K562 (cell line): ENCODE measurements at regions not wholly inside any gene's neighbourhood (a gene's known extent, or its start where the extent isn't known, plus 50 kb on each side); places are given as distances from the start of the nearest gene placed in this dataset.

Source experiments
- ATAC-seq: fragments of 200-7000 bp; cut with Tn5 transposase; 3 replicates; pipeline ENCODE4 v1.9.1; 2020; ENCODE audit warnings: moderate library complexity
- BruUV-seq: library from RNA; stranded (reverse); fragments of 400-500 nt; replicated peaks from 2 replicates; lab custom pipeline; 2021; lab: Mats Ljungman, UMichigan
- CTCF ChIA-PET: fragments of 300-600 bp; formaldehyde crosslinking; extraction: SDS; loops from one replicate; lab custom pipeline; 2021; ENCODE audit warnings: low intra/inter-chr PET ratio; lab: Yijun Ruan, JAX
- POLR2A ChIA-PET: fragments of 300-600, 350-650 bp; sonication (Branson Sonifier 250); formaldehyde crosslinking; extraction: SDS; loops from one replicate; lab custom pipeline; 2021; ENCODE audit warnings: antibody characterized with exemption, inconsistent platforms; lab: Yijun Ruan, JAX
- DNase-seq, 4 experiments: peaks; one replicate each; pipeline versions ENCODE4 v3.0.0 to v3.0.0-alpha.2; 2011 to 2018; ENCODE audit warnings: low spot score in 3 of 4, mixed read lengths in 3 of 4; ENCODE audit errors: extremely low read depth in 1 of 4
- FAIRE-seq: peaks from 2 replicates; lab custom pipeline; 2011; peaks lifted over from hg19 to GRCh38; lab: Jason Lieb, UNC
- H2AFZ ChIP-seq: 2 replicates; pipeline ENCODE4 v1.6.0; 2011; ENCODE audit warnings: low read depth, low read length, control low read depth, inconsistent platforms
- H3K27ac ChIP-seq: fragments of 200-600 bp; 3 replicates; pipeline ENCODE4 v1.8.0; 2011; ENCODE audit warnings: low read depth, mild to moderate bottlenecking, control low read depth, inconsistent platforms, low read length, moderate library complexity, mixed read lengths; ENCODE audit errors: extremely low read depth
- H3K27me3 ChIP-seq, 2 experiments: fragments of 300-600 bp in 1 of 2; 2 replicates in 1 of 2; 3 replicates in 1 of 2; pipeline versions ENCODE4 v1.6.0 to v1.8.0; 2011; ENCODE audit warnings: inconsistent platforms in 2 of 2, low read length in 2 of 2, mild to moderate bottlenecking in 1 of 2, mixed read lengths in 1 of 2, moderate library complexity in 1 of 2; ENCODE audit not compliant: control insufficient read depth in 2 of 2, insufficient read depth in 2 of 2
- H3K36me3 ChIP-seq: fragments of 300-600 bp; 3 replicates; pipeline ENCODE4 v1.8.0; 2011; ENCODE audit warnings: mild to moderate bottlenecking, low read length, inconsistent platforms; ENCODE audit not compliant: control insufficient read depth, insufficient read depth
- H3K4me1 ChIP-seq, 2 experiments: fragments of 200-600 bp in 1 of 2; replicated peaks in 1 of 2; 2 replicates in 1 of 2; 3 replicates in 1 of 2; pipeline versions ENCODE4 v1.5.1 to v1.8.0; 2011; ENCODE audit warnings: inconsistent platforms in 2 of 2, low read length in 2 of 2, mild to moderate bottlenecking in 1 of 2, mixed read lengths in 1 of 2, moderate library complexity in 1 of 2; ENCODE audit not compliant: control insufficient read depth in 2 of 2, insufficient read depth in 2 of 2
- H3K4me2 ChIP-seq: 2 replicates; pipeline ENCODE4 v1.6.1; 2011; ENCODE audit warnings: low read length, control low read depth, inconsistent platforms, mixed read lengths; ENCODE audit not compliant: insufficient read depth
- H3K4me3 ChIP-seq: fragments of 200-600 bp; sonication (generic), shearing (Covaris generic); 2 replicates; pipeline ENCODE4 v1.5.1; 2016; ENCODE audit warnings: control low read depth, inconsistent platforms
- H3K79me2 ChIP-seq: fragments of 200-600 bp; 3 replicates; pipeline ENCODE4 v1.8.0; 2011; ENCODE audit warnings: low read length, inconsistent platforms; ENCODE audit not compliant: control insufficient read depth, insufficient read depth
- H3K9ac ChIP-seq, 2 experiments: 2 replicates each; pipeline versions ENCODE4 v1.6.0 to v1.6.1; 2011; ENCODE audit warnings: low read depth in 2 of 2, low read length in 2 of 2, control low read depth in 1 of 2, inconsistent platforms in 1 of 2, mild to moderate bottlenecking in 1 of 2, mixed read lengths in 1 of 2; ENCODE audit not compliant: insufficient read depth in 1 of 2
- H3K9me1 ChIP-seq: one replicate; pipeline ENCODE4 v1.6.0; 2011; ENCODE audit warnings: inconsistent platforms, mild to moderate bottlenecking, low read length, moderate library complexity; ENCODE audit not compliant: control insufficient read depth, insufficient read depth
- H3K9me3 ChIP-seq: replicated peaks from 2 replicates; pipeline ENCODE4 v1.5.1; 2011; ENCODE audit warnings: low read depth, low read length, inconsistent platforms; ENCODE audit not compliant: control insufficient read depth, insufficient read depth
- H4K20me1 ChIP-seq: replicated peaks from 2 replicates; pipeline ENCODE4 v1.6.1; 2011; ENCODE audit warnings: low read length, inconsistent platforms, mixed read lengths; ENCODE audit not compliant: control insufficient read depth, insufficient read depth
- BRD4 ChIP-seq: fragments of 200-600 bp; sonication (generic); IDR thresholded peaks from 2 replicates; pipeline ENCODE4 v1.6.1; 2017; ENCODE audit warnings: inconsistent platforms
- CBX1 ChIP-seq: sonication (generic); IDR thresholded peaks from 2 replicates; pipeline ENCODE4 v1.6.1; 2016; ENCODE audit warnings: antibody characterized with exemption, low read depth, mild to moderate bottlenecking
- CHD1 ChIP-seq: fragments of 200-600 bp; sonication (generic); IDR thresholded peaks from one replicate; pipeline ENCODE4 v1.6.1; 2012; ENCODE audit warnings: mild to moderate bottlenecking, moderate library complexity, low read length, inconsistent platforms
- DDX20 ChIP-seq: fragments of 450-650 bp; IDR thresholded peaks from 2 replicates; pipeline ENCODE4 v1.6.1; 2016; ENCODE audit warnings: missing genetic modification characterization, low read depth, mild to moderate bottlenecking, missing compliant biosample characterization, moderate library complexity
- FOS ChIP-seq: IDR thresholded peaks from 3 replicates; pipeline ENCODE4 v1.6.1; 2011; ENCODE audit not compliant: insufficient read length; ENCODE audit errors: extremely low read depth
- HDAC3 ChIP-seq: fragments of 450-650 bp; IDR thresholded peaks from 2 replicates; pipeline ENCODE4 v1.6.1; 2018; ENCODE audit warnings: borderline replicate concordance, mild to moderate bottlenecking, moderate library complexity; ENCODE audit not compliant: partially characterized antibody
- MLLT1 ChIP-seq, 2 experiments: fragments of 450-650 bp; IDR thresholded peaks; 2 replicates each; pipeline ENCODE4 v1.6.1; 2016
- MYNN ChIP-seq, 2 experiments: sonication (generic); formaldehyde crosslinking in 1 of 2; IDR thresholded peaks; 2 replicates each; pipeline versions ENCODE4 v1.5.0 to v1.6.1; 2016 to 2020; ENCODE audit warnings: antibody characterized with exemption in 1 of 2, missing genetic modification reagents in 1 of 2
- NFRKB ChIP-seq: fragments of 450-650 bp; IDR thresholded peaks from 2 replicates; pipeline ENCODE4 v1.6.1; 2016; ENCODE audit warnings: low read depth
- NR1H2 ChIP-seq: sonication (generic); formaldehyde crosslinking; IDR thresholded peaks from 2 replicates; pipeline ENCODE4 v1.4.0; 2020; ENCODE audit warnings: mild to moderate bottlenecking, missing genetic modification reagents
- PPARD ChIP-seq: fragments of 250-450 bp; sonication (Bioruptor Pico); IDR thresholded peaks from 2 replicates; pipeline ENCODE4 v1.8.0; 2022; ENCODE audit warnings: inconsistent platforms, mild to moderate bottlenecking, moderate library complexity
- SMAD1 ChIP-seq: fragments of 150-350 bp; IDR thresholded peaks from 2 replicates; pipeline ENCODE4 v1.6.1; 2014; ENCODE audit warnings: low read length, low read depth; ENCODE audit not compliant: partially characterized antibody
- SMARCA4 ChIP-seq: fragments of 450-650 bp; IDR thresholded peaks from 2 replicates; pipeline ENCODE4 v1.6.1; 2016
- TFAM ChIP-seq: fragments of 250-450 bp; sonication (Bioruptor Pico); conservative IDR thresholded peaks from 2 replicates; pipeline ENCODE4 v1.5.0; 2021; ENCODE audit warnings: mild to moderate bottlenecking, moderate library complexity
- ZKSCAN1 ChIP-seq: fragments of 150-350 bp; IDR thresholded peaks from 2 replicates; pipeline ENCODE4 v1.6.1; 2016; ENCODE audit warnings: low read depth, low read length
- ZNF384 ChIP-seq: IDR thresholded peaks from 2 replicates; pipeline ENCODE4 v1.6.1; 2012; ENCODE audit warnings: low read depth, low read length, improper control_type of control experiment
- ZNF408 ChIP-seq: fragments of 250-450 bp; sonication (Bioruptor Pico); IDR thresholded peaks from 2 replicates; pipeline ENCODE4 v1.4.0; 2020; ENCODE audit warnings: low read depth, mild to moderate bottlenecking, moderate library complexity
- ZNF785 ChIP-seq: fragments of 250-450 bp; sonication (Bioruptor Pico); IDR thresholded peaks from 2 replicates; pipeline ENCODE4 v1.4.0; 2020; ENCODE audit warnings: mild to moderate bottlenecking
- WGBS: fragments of 100-300 bp; shearing (Covaris generic); methylation state at CpG from one replicate; pipeline ENCODE4 v1.1.6; 2016; ENCODE audit warnings: low coverage, mixed read lengths; ENCODE audit not compliant: insufficient coverage; ENCODE audit errors: missing lambda C conversion rate; 5-methylcytosine and 5-hydroxymethylcytosine counted together
- in situ Hi-C: fragments of 300-500 bp; cut with MboI; formaldehyde crosslinking; loops from 4 replicates; pipeline ENCODE4 v1.15.0; 2018; ENCODE audit warnings: inconsistent platforms, mixed read lengths
- intact Hi-C: fragments of 100-400 bp; cut with micrococcal nuclease; formaldehyde crosslinking; loops from 2 replicates; pipeline ENCODE4 v1.14.2; 2022
- TF ChIP-seq, protein P1 (sequence below): fragments of 450-650 bp; conservative IDR thresholded peaks from 2 replicates; pipeline ENCODE4 v1.6.1; 2016; ENCODE audit warnings: missing genetic modification characterization, low read depth, mild to moderate bottlenecking, missing compliant biosample characterization, moderate library complexity
- TF ChIP-seq, protein P2 (sequence below): fragments of 450-650 bp; IDR thresholded peaks from 2 replicates; pipeline ENCODE4 v1.6.1; 2017; ENCODE audit warnings: antibody characterized with exemption

DNA sequence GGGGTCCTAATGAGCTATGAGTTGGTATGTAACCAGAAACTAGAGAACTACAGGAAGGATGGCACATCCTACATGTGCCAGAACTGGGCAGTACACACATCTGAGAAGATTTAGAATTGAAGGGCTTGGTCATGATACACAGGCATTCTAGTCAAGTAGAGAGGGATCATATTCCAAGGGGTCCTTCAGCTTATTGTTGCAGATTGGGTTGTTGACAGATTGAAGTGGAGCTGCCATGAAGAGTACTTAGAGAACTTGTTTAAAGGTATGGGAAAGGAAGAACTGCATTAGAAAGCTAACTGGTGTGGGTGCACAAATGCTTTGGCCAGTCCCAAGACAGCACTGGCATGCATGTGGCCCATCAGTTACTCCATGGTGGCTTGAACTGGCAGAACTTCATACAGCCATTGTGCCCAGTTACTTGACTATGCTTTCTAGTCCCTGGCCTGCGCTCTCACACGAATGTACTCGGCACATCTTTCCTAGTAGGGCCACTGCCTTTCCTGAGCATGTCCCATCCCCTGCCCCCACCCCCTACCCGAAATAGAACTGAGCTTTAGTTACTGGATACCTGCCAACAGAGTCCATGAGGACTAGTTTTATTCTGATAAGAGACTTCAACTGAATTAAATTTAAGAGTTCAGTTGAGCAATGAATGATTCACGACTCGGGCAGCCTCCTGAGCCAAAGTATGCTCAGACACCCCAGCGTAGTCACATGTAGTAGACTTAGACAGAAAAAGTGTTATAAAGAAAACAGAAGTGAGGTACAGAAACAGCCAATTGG lies 64.0 kb downstream of the CCNG2 start:
- no peaks in the 10 kb centered on the region for H3K9me3 ChIP-seq
- no peaks in the 10 kb centered on the region for H3K79me2 ChIP-seq
- H2AFZ ChIP-seq, result no peak overlapping the region
- FAIRE-seq, result no peak
- in situ Hi-C loops (no loop called here), intact Hi-C loops (no loop called here)
- H3K4me3 ChIP-seq, result no peak overlapping the region
- no peak overlapping the region for H3K27ac ChIP-seq
- DNase-seq, result peak in 1 of 4 experiments; percentile 10
- CTCF ChIA-PET, result no interaction called here
- 2% methylated on average over 7 of the region's 7 CpGs for WGBS
- no peaks in the 10 kb centered on the region for H3K36me3 ChIP-seq
- ATAC-seq, result no peak
- no peaks in the 10 kb centered on the region; the same call in 1 of the 2 replicates for H4K20me1 ChIP-seq
- peaks cover 0 to 4% of the 10 kb centered on the region in 2 experiments; a peak in 2 of 5 replicates for H3K27me3 ChIP-seq
- no TSS peak for BruUV-seq
- no peak overlapping the region for H3K9ac ChIP-seq
- H3K4me2 ChIP-seq, result no peak overlapping the region
- H3K4me1 ChIP-seq, result no peaks in the 10 kb centered on the region
- no peak for TF ChIP-seq SMARCA4
- TF ChIP-seq CBX1, result no peak
- no peak for TF ChIP-seq NFRKB
- TF ChIP-seq BRD4, result no peak
- TF ChIP-seq ZNF785 (CRISPR knock-in tag), result no peak
- TF ChIP-seq, protein P1, sequence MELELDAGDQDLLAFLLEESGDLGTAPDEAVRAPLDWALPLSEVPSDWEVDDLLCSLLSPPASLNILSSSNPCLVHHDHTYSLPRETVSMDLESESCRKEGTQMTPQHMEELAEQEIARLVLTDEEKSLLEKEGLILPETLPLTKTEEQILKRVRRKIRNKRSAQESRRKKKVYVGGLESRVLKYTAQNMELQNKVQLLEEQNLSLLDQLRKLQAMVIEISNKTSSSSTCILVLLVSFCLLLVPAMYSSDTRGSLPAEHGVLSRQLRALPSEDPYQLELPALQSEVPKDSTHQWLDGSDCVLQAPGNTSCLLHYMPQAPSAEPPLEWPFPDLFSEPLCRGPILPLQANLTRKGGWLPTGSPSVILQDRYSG (tag), result no peak
- TF ChIP-seq CHD1, result no peak
- TF ChIP-seq FOS, result no peak
- no peak for TF ChIP-seq NR1H2
- no peak for TF ChIP-seq ZKSCAN1
- TF ChIP-seq MLLT1 (IDR thresholded peaks at IDR 0.05), result no peak
- no peak for TF ChIP-seq SMAD1
- TF ChIP-seq ZNF384, result no peak
- TF ChIP-seq HDAC3, result no peak
- TF ChIP-seq PPARD (CRISPR knock-in tag), result no peak
- TF ChIP-seq TFAM (CRISPR knock-in tag), result no peak
- TF ChIP-seq ZNF408, result no peak
- TF ChIP-seq MYNN (IDR thresholded peaks at IDR 0.05), result no peak
- TF ChIP-seq MYNN (CRISPR knock-in tag; IDR thresholded peaks at IDR 0.05), result no peak
- TF ChIP-seq, protein P2, sequence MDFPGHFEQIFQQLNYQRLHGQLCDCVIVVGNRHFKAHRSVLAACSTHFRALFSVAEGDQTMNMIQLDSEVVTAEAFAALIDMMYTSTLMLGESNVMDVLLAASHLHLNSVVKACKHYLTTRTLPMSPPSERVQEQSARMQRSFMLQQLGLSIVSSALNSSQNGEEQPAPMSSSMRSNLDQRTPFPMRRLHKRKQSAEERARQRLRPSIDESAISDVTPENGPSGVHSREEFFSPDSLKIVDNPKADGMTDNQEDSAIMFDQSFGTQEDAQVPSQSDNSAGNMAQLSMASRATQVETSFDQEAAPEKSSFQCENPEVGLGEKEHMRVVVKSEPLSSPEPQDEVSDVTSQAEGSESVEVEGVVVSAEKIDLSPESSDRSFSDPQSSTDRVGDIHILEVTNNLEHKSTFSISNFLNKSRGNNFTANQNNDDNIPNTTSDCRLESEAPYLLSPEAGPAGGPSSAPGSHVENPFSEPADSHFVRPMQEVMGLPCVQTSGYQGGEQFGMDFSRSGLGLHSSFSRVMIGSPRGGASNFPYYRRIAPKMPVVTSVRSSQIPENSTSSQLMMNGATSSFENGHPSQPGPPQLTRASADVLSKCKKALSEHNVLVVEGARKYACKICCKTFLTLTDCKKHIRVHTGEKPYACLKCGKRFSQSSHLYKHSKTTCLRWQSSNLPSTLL, result no peak
- TF ChIP-seq DDX20 (tag), result no peak
- TF ChIP-seq, all 486 proteins: peak for 0
- no peaks in the 10 kb centered on the region for H3K9me1 ChIP-seq
- POLR2A ChIA-PET, result no interaction called here
